ENCODE measurements at regions not wholly inside any gene's neighbourhood (a gene's known extent, or its start where the extent isn't known, plus 50 kb on each side); places are given as distances from the start of the nearest gene placed in this dataset.

DNA sequence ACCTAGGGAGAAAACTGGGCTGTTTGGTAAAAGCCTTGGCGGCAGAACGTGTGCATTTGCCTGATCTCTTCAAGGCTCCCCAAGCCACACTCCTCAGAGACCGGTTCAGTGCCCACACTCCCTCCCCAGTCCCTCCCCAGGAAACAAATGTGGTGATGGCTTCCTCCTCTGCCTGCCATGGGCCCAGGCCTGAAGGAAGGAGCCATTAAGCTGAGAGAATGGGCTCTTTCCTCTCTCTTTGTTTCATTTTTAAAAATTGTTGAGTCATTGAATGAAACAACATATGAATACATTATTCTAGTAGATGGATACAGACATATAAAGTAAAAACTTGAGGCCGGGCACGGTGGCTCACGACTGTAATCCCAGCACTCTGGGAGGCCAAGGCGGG lies 50.6 kb upstream of the YWHAQ start:
- no peak for DNase-seq (ENCODE audit: low read depth in 2 of 2)

DNA sequence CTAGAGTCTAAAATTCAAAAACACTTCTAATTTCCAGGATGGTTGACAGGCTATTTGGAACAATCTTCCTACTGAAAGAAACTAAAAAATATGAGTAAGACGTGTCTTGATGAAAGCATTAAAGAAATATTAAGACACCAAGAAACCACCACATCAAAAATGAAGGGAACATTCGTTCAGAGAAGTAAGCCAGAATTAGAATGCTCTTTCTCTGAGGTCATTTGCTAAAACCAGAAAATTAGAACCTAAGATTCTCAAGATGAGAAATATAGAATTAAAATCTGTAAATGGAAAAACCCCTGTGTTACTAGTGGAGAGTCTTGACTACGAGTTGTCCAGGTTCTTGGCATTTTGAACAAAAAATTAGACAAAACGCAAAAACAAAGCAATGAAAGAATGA lies 54.8 kb upstream of the YWHAQ start:
- DNase-seq (ENCODE audit: low read depth in 2 of 2), result no peak

DNA sequence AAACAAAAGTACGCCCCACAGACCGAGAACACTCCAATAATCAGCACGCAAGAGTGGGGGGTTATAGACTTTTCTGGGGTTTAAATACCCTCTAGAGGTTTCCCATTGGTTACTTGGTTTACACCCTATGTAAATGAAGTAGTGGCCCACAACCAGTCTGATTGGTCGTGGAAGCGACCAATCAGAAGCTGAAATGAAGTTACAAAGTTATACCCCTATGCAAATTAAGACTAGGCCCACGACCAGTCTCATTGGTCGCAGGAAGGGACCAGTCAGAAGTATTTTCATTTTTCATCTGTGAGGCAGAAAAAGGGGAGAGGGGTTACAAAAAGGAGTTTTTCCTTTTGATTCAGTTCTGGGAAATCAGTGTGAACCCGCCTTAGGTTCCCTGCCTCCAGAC lies 55.3 kb upstream of the YWHAQ start:
- DNase-seq (ENCODE audit: low read depth in 2 of 2), result no peak

DNA sequence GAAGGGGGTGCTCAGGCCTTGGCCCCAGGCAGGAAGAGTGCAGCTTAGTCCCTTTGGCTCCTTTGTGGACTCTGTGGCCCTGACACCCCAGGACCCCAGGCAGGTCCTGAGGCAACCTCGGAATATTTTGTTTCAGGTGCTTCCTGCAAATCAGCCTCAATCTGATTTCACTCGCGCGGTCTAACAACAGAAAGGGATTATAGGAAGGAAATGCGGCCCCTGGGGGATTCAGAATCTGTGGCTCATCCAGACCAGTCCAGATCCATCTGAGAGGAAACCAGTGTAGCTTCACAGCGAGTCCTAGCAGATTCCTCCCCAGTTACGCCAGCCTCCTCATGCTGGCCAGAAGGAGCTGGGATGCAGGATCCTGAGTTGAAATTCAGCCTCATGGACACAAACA lies 59.5 kb upstream of the YWHAQ start:
- DNase-seq (ENCODE audit: low read depth in 2 of 2), result no peak

DNA sequence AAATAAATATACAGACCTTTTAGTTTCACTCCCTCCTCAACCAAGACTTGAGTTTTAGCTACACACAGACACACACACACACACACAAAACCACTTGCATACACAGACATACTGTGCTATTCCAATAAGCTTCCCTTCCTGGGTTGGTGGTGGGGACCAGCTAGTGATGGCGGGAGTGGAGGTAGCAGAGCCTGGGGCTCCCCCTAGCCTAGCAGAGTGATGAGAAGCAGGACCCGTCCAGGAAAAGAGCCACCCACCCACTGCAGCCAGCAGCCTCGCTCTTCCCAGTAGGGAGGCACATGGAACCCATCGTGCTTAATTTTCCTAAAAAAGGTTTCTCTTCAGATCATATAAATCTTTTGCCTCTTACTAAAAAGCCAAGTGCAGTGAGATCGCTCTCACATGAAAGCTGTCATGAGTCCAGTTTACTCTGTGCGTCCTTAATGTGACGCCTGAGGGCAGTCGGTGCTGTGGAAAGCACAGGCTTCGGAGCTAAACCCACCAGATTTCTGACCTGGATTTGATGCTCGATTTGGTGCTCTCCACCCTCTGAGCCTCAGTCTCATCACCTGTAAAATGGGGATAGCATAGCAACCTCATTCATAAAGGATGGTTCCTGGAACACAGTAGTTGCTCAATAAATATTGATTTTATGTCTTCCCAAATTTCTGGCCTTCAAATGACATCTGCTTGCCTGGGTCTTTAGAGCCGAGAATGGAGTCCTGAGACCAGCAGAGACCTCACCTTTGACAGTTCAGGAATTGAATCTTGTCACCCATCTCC lies 60.1 kb upstream of the YWHAQ start:
- no peak for DNase-seq (ENCODE audit: low read depth in 2 of 2)

DNA sequence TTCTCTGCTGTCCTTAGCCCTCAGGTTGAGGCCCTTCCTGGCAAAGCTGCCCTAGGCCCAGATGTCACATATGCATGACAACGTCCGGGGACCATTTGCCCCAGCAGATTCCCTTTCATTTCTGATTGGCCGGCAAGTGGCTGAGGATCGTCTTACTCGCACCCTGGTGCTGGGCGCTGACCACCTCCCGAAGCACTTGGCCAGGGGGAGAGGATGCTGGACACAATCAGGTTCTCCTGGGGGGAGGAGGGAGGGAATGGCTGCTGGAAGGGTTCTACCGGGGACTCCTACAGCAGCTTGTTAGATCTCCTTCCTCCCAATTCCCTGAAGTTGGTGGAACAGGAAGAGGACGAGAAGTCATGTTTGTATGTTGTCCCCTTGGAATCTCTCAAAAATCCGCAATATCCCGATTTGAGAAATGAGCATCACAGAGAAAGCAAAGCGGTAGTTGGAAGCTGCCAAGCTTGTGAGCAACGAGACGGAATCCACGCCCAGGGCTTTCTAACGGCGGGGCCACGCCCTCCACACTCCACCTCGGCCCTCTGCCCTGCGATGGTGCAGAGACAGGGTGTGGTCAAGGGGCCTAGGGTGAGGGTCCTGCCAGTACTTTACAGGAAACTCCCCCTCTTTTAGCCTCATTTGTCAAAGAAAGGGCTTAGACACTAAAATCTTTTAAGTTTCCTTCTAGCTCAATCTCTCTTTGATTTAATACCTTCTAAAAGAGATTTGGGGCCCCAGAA lies 61.8 kb upstream of the YWHAQ start:
- no peak for DNase-seq (ENCODE audit: low read depth in 2 of 2)

DNA sequence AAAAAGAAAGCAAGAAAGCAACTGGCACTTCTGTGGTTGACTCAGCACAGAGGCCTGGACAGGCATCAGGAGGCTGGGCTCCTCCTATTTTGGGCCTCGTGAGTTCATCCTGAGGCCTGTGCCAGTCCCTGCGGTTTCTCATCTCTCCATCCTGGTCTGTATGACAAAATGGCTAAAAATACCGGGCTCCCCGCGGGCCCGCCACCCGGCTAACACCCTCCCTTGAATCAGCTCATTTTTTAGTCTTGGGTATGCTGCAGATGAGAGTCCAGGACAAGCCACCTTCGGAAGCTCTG lies 62.3 kb upstream of the YWHAQ start:
- DNase-seq (ENCODE audit: low read depth in 2 of 2), result no peak

DNA sequence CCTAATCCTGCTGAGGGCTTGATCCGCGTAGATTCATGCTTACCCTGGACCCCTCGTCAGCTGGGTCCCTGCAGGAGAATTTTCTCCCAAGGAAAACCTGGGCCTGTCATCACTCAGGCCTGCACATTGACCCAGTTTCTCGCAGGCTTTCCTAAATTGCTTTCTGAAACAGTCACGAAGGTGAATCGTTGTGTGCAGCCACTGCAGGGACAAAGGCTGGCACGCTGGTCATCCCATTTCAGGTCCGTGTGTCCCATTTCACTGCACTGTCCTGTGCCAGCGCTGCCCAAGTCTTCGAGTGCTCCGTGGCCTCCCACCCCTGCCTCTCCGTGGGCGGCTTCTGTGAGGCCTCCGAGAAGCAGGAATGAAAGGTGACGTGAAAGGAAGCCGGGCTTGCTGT lies 62.8 kb upstream of the YWHAQ start:
- no peak for DNase-seq (ENCODE audit: low read depth in 2 of 2)

DNA sequence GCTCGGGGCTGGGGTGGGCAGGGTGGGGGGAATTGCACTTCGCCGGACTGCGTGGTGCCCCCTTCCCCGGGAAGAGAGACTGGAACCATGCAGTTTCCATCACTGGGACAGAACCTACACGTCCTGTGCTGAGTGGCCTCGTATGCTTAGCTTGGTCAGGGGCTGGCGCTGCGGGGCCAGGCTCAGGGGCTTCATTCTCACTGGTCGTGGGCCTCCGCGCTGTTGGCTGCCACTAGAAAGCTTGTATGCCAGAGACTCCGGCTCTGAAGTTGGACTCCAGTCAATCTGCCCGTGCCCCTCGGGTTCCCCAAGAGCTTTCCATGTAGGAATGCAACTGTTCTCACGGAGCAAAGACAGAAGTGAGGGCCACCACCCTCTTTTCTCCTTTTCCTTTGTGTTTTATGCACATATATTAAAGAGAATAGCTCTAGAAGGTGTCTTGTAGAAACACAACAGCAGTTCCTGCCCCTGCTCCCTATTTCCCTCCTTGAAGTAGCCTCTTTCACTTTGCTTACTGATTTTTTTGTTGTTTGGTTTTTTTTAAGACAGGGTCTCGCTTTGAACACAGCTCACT lies 64.0 kb upstream of the YWHAQ start:
- DNase-seq (ENCODE audit: low read depth in 2 of 2), result no peak

DNA sequence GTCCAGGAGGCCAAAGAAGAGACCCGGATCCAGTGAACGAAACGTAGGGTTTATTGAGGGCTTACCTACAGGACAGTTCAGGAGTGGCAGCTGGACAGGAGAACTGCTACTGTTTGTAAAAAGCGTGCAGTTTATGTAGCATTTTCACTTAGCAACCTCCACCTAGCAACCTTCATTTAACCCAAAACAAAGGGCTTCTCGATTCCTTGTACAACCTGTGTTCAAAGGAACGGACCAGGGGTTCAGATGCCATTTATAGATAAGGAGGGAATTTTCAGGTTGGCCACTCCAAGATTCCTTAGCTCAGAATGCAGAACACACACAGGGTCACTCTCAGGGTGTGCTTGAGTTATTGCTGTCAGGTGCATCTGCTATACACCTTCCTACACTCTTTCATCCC lies 65.1 kb upstream of the YWHAQ start:
- no peak for DNase-seq (ENCODE audit: low read depth in 2 of 2)

DNA sequence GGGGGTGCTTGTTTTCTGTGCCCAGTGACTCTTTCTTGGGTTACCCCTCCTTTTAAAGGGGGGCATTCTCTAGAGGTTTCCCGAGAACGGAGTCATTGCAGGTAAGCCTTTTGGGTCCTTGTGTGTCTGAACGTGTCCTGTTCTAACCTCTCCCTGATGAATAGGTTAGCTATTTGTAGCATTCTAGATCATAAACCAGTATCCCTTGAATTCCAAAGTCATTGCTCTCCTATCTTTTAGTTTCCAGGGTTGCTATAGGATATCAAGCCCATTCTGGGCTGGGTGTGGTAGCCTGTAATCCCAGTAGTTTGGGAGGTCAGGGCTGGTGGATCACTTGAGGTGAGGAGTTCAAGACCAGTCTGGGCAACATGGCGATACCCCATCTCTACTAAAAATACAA lies 65.9 kb upstream of the YWHAQ start:
- no peak for DNase-seq (ENCODE audit: low read depth in 2 of 2)

DNA sequence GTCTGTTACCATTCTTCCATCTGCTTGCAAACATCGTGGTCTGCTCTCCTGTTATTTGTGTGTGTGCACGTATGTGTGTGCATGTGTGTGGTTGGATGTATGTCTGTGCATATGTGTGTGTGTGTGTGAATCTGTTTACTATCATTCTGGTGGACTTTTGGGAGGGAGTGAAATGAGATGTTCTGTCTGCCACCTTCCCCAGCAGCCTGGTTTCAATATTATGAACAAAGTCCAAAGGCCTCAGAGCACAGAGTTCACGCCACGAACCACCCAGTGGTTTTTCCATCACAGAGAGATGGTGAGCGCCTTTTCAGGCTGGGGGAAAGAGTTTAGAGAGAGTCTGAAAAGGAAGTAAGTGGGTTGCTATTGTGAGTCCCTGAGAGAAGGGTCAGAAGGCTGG lies 67.1 kb upstream of the YWHAQ start:
- no peak for DNase-seq (ENCODE audit: low read depth in 2 of 2)

DNA sequence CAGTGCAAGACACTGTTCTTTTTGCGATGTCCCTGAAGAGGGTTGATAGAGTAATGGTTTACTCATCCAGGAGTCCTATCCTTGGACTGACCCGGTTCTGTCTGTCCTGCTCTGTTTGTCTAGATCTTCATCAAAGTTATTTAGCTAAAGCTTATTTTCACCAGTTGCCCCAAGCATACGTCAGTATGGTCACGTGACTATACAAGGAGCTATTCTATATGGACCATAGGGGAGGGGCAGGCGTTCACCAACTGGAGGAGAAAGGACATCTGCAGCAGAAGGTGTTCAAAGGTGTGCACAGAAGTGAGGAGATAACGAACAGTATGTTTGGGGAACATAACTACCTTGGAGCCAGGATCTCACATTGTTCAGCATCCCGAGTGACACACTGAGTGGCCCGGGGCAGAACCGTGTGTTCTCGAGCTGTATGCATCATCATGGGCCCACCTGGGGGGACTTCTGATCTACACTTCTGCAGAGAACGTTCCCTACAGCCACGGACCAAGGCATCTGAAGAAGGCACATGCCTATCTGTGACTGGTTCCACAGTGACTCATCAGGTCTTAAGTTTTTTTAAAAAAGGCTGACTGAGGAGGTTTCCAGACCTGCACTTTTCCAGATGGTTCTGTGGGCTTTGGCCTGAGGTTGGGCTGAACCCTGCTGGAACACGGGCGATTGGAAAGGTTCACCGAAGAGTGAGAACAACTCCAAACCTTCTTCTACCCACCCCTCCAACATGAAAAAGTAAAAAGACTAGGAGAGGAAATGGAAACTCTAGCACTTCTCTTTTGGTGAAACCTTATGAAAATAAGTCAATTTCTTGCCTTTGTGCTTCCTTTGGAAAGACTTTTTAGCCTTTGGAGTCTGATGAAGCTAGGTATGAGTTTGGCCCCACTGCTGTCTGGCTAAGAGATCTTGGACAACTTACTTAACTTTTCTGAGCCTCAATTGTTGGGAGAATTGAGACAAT lies 68.6 kb upstream of the YWHAQ start:
- no peak for DNase-seq (ENCODE audit: low read depth in 2 of 2)

DNA sequence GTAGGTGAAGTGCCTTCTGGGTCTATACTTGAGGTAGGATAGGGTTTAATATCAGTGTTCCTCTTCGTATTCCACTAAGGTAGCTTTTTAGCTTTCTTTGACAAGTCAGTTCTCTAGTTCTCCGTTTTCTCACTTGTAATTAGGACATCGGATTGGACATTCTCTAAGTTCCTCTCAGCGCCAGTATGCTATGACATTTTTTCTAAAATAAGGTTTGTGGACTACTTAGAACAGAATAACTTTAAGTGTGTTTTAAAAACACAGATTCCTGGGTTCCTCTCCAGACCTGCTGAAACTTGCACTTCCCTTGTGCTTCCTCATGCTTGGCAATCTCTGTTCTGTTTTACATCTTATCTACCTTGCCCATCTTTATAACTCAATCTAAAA lies 69.3 kb upstream of the YWHAQ start:
- DNase-seq (ENCODE audit: low read depth in 2 of 2), result no peak

DNA sequence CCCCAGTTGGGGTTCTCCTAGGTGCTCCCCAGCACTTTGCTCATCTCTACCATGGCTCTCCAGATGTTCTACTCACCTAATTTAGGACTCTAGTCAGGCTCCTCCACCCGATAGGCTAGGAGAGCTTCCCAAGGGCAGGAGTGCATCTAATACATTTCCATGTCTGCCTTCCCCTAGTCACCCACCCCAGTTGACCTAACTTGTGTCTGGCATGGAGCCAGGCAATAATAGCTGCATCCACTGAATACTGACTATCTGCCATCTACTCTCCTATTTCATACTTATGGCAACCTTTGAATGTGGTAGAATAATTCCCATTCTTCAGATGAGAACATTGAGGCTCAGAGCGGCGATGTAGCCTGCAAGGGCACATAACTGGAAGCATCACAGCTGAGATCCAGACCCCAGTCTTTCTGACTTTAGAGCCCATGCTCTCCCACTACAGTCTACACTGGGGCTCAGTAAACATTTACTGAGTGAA lies 71.8 kb upstream of the YWHAQ start:
- DNase-seq (ENCODE audit: low read depth in 2 of 2), result no peak

DNA sequence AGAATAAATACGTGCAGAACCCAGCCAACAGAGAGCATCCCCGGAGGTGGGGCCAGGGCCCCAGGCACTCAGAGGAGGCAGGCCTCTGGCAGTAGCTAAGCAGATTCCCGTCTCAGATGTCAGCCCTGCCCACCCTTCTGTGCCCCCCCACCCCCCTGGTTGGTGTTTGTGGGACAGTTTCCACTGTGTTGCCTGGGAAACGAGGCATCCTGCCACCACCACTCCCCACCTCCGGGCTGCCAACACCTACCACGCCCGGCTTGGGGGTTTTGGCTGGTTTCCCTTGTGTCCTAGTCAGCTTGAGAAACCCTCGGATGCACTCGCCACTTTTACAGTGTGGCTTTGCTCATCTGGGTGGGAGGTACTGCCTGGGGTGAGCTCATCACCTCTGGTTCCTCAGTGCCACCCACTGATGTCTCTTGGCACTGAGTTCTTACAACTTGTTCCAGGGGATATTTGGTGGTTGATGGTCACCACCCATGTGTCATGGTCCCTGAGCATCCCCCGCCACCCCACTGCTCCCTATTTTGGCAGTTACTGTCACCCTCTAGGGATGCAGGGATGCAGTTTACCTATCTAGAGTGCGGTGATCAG lies 72.4 kb upstream of the YWHAQ start:
- peak; percentile 64 to 70 for DNase-seq (ENCODE audit: low read depth in 2 of 2)

DNA sequence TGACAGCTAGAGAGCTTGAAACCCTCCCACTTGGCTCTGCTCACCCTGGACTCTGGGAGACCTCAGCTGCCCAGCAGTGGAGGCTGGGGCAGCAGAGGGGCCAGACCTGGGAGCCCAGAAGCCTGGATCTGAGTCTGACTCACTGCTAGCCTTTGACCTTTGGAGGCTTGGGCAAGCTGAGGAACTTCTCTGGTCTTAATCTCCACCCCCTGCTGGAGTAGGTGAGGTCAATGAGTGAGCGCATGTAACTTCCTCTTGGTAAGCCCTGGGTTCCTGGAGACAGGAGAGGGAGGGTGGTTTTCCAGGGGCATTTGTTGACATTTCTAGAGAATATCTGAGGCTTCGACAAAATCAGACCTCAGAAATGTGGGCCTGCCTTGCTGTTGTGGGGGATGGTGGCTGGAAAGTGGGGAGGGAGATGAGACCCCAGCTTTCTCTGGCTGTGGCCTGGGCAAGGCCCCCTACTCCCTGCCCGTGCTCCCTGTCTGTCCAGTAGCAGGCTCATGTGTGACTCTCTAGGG lies 73.0 kb upstream of the YWHAQ start:
- DNase-seq (ENCODE audit: low read depth in 2 of 2), result no peak

DNA sequence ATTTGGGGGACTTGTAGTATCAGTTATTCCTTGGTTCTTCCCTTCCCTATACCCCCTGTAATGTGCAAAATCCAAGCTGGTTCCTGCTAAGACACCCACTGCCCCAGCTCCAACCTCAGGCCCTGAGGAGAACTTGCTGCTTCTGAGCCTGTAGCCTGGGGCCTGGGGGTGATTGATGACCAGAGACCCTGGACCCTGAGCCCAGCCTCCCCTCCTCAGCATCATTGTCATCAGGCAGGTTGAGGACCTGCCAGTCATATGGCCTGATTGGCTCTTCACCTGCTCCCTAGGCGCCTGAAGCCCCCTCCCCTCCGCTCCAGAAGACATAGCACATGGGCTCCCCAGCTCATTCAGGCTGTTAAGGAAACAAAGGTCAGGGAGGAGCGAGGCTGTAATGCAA lies 73.8 kb upstream of the YWHAQ start:
- DNase-seq (ENCODE audit: low read depth in 2 of 2), result no peak

DNA sequence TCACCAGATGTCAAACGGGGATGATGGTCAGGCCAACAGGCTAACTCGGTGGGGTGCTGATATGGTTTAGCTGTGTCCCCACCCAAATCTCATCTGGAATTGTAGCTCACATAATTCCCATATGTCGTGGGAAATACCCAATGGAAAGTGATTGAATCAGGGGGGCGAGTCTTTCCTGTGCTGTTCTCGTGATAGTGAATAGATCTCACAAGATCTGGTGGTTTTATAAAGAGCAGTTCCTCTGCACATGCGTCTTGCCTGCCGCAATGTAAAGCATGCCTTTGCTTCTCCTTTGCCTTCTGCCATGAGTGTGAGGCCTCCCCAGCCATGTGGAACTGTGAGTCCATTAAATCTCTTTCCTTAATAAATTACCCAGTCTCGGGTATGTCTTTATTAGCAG lies 74.4 kb upstream of the YWHAQ start:
- no peak for DNase-seq (ENCODE audit: low read depth in 2 of 2)

DNA sequence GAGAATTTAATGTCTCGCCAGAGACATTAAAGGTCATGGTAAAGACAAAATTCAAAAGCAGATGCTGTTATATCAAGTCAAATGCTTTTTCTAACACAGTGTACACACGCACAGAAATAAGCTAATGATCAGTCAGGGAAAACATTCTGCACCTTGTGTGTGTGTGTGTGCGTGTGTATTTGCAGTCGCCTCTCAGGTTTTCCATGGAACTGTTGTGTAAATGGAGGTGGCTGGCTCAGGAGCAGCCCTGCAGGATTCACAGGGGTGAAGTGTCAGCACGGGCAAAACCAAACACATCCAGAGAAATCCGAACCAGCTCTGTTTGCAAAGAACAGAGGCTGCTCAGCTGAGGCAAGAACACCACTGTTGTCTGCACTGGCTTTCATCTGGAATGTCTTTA lies 76.2 kb upstream of the YWHAQ start:
- DNase-seq (ENCODE audit: low read depth in 2 of 2), result no peak

DNA sequence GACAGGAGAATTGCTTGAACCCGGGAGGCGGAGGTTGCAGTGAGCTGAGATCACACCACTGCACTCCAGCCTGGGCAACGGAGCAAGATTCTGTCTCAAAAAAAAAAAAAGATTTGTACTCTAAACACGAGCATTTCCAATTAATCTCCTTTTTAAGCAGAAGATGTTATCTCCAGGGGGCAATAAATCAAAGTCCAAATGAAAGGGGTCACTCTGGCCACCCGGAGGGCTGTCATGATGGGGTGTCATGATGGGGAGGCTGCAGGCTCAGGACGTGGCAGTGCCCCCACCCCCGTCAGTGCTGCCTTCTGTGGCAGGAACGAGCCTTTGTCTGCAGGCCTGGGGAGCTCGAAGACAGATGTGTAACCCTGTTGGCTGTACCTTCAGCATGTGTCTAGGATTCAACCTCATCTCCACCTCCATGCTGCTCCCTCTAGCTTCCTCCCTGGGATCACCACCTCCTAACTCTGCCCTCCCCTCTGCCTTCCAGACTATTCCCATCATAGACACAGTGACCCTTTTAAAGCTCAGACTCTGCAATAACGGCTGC lies 76.9 kb upstream of the YWHAQ start:
- DNase-seq (ENCODE audit: low read depth in 2 of 2), result no peak

Data from activated CD4-positive, alpha-beta T cell treated with anti-CD3 and anti-CD28 coated beads for 24 hours (primary cell).